ENCODE measurements at regions not wholly inside any gene's neighbourhood (a gene's known extent, or its start where the extent isn't known, plus 50 kb on each side); places are given as distances from the start of the nearest gene placed in this dataset.

- Mint-ChIP-seq H3K4me3 (ENCODE audit: unreplicated experiment) (no peak overlapping the region), H3K27me3 (ENCODE audit: insufficient read depth, unreplicated experiment) (no peaks in the 10 kb centered on the region), H3K4me1 (ENCODE audit: low read depth, unreplicated experiment) (no peaks in the 10 kb centered on the region), H3K36me3 (ENCODE audit: insufficient read depth, unreplicated experiment) (no peaks in the 10 kb centered on the region), H3K9me3 (ENCODE audit: unreplicated experiment) (no peaks in the 10 kb centered on the region), H3K27ac (ENCODE audit: unreplicated experiment) (no peak overlapping the region)
- Histone ChIP-seq H3K36me3 (ENCODE audit: control insufficient read depth, insufficient read depth, low read length) (no peaks in the 10 kb centered on the region), H3K4me3 (ENCODE audit: low read depth, low read length) (no peak overlapping the region), H3K9me3 (no peaks in the 10 kb centered on the region), H3K27me3 (replicated peaks; ENCODE audit: control insufficient read depth, insufficient read depth, low read length) (no peaks in the 10 kb centered on the region), H3K4me1 (no peaks in the 10 kb centered on the region)
- intact Hi-C loops (cut with micrococcal nuclease; ENCODE audit: unreplicated experiment): no loop called here
- no peak for TF ChIP-seq CTCF (IDR thresholded peaks at IDR 0.05; ENCODE audit: insufficient read depth in 1 of 2, low read depth in 1 of 2, low read length in 1 of 2, severe bottlenecking in 1 of 2, unreplicated experiment in 1 of 2)
- DNase-seq: no peak
- CTCF ChIA-PET: no interaction called here
- POLR2A ChIA-PET: no interaction called here
- BruUV-seq (replicated peaks): no TSS peak
Measured at GRCh38 chr1:193974286-193974798, 787.9 kb upstream of the B3GALT2 start.

GRCh38 chr1:193973428-193973827, 787.0 kb upstream of the B3GALT2 start:
- BruUV-seq (replicated peaks): no TSS peak
- Mint-ChIP-seq H3K27me3 (ENCODE audit: insufficient read depth, unreplicated experiment) (no peaks in the 10 kb centered on the region), H3K4me1 (ENCODE audit: low read depth, unreplicated experiment) (no peaks in the 10 kb centered on the region), H3K4me3 (ENCODE audit: unreplicated experiment) (no peak overlapping the region), H3K36me3 (ENCODE audit: insufficient read depth, unreplicated experiment) (no peaks in the 10 kb centered on the region), H3K27ac (ENCODE audit: unreplicated experiment) (no peak overlapping the region), H3K9me3 (ENCODE audit: unreplicated experiment) (no peaks in the 10 kb centered on the region)
- no peaks in the 10 kb centered on the region for H3K4me1 ChIP-seq
- no peak for TF ChIP-seq CTCF (IDR thresholded peaks at IDR 0.05; ENCODE audit: insufficient read depth in 1 of 2, low read depth in 1 of 2, low read length in 1 of 2, severe bottlenecking in 1 of 2, unreplicated experiment in 1 of 2)
- H3K36me3 ChIP-seq (ENCODE audit: control insufficient read depth, insufficient read depth, low read length): no peaks in the 10 kb centered on the region
- no peak overlapping the region for H3K4me3 ChIP-seq (ENCODE audit: low read depth, low read length)
- ChIA-PET POLR2A (no interaction called here), CTCF (no interaction called here)
- H3K27me3 ChIP-seq (replicated peaks; ENCODE audit: control insufficient read depth, insufficient read depth, low read length): no peaks in the 10 kb centered on the region
- no peaks in the 10 kb centered on the region for H3K9me3 ChIP-seq
- intact Hi-C loops (cut with micrococcal nuclease; ENCODE audit: unreplicated experiment): no loop called here
- DNase-seq: no peak

GRCh38 chr1:193971595-193971994, 785.2 kb upstream of the B3GALT2 start:
- Mint-ChIP-seq H3K4me1 (ENCODE audit: low read depth, unreplicated experiment) (no peaks in the 10 kb centered on the region), H3K9me3 (ENCODE audit: unreplicated experiment) (no peaks in the 10 kb centered on the region), H3K4me3 (ENCODE audit: unreplicated experiment) (no peak overlapping the region), H3K27ac (ENCODE audit: unreplicated experiment) (no peak overlapping the region), H3K36me3 (ENCODE audit: insufficient read depth, unreplicated experiment) (no peaks in the 10 kb centered on the region), H3K27me3 (ENCODE audit: insufficient read depth, unreplicated experiment) (no peaks in the 10 kb centered on the region)
- DNase-seq: no peak
- POLR2A ChIA-PET: no interaction called here
- BruUV-seq (replicated peaks): no TSS peak
- Histone ChIP-seq H3K4me1 (no peaks in the 10 kb centered on the region), H3K36me3 (ENCODE audit: control insufficient read depth, insufficient read depth, low read length) (no peaks in the 10 kb centered on the region), H3K27me3 (replicated peaks; ENCODE audit: control insufficient read depth, insufficient read depth, low read length) (no peaks in the 10 kb centered on the region), H3K9me3 (no peaks in the 10 kb centered on the region), H3K4me3 (ENCODE audit: low read depth, low read length) (no peak overlapping the region)
- CTCF ChIA-PET: no interaction called here
- TF ChIP-seq CTCF (IDR thresholded peaks at IDR 0.05; ENCODE audit: insufficient read depth in 1 of 2, low read depth in 1 of 2, low read length in 1 of 2, severe bottlenecking in 1 of 2, unreplicated experiment in 1 of 2): no peak
- intact Hi-C loops (cut with micrococcal nuclease; ENCODE audit: unreplicated experiment): no loop called here
